Activated T-helper 2 cell treated with anti-CD3 and anti-CD28 coated beads, Interferon-gamma antibody, Interleukin-2, Interleukin-4, amounts not matched to agents 10 μg/mL and 5 μg/mL and 100 μg/mL, durations not matched to agents 14 hours and 24 hours and 36 hours (primary cell): ENCODE measurements at regions not wholly inside any gene's neighbourhood (a gene's known extent, or its start where the extent isn't known, plus 50 kb on each side); places are given as distances from the start of the nearest gene placed in this dataset.
A peak's percentile ranks its signal among the peaks of the same experiment; 100 is the strongest.

Source experiments
- DNase-seq: peaks from one replicate; pipeline ENCODE4 v3.0.0; 2021; ENCODE audit warnings: low spot score
- H3K27ac Mint-ChIP-seq: one replicate; pipeline ENCODE4 v1.8.0; 2021; ENCODE audit warnings: mixed read lengths
- H3K27me3 Mint-ChIP-seq: one replicate; pipeline ENCODE4 v1.8.0; 2021; ENCODE audit warnings: low read depth, mixed read lengths
- H3K36me3 Mint-ChIP-seq: one replicate; pipeline ENCODE4 v1.8.0; 2021; ENCODE audit warnings: low read depth, mixed read lengths
- H3K4me1 Mint-ChIP-seq: one replicate; pipeline ENCODE4 v1.8.0; 2021; ENCODE audit warnings: low read depth, mixed read lengths
- H3K4me3 Mint-ChIP-seq: one replicate; pipeline ENCODE4 v1.8.0; 2021; ENCODE audit warnings: low read depth, mild to moderate bottlenecking, moderate library complexity, mixed read lengths
- H3K9me3 Mint-ChIP-seq: one replicate; pipeline ENCODE4 v1.8.0; 2021; ENCODE audit warnings: mixed read lengths
- intact Hi-C: fragments of 100-400 bp; cut with micrococcal nuclease; formaldehyde crosslinking; loops from one replicate; pipeline ENCODE4 v1.15.1; 2023

DNA sequence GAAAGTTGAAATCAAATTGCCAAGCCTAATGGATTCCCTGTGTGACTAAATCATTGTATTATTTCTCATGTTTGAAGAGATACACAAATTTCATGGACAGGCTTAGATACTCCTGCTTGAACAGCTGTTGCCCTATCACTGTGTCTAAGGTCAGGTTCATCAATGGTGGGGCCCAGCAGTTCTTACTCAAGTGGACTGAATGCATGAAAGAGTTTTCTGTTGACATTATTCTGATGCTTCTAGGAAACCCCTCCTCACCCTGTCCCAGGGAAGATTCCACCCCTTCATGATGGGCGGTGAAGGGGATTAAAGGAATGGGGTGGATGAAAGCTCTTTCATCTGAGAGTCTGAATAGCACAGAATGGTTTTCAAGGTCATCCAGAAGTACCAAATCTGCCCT, 148.8 kb downstream of the INO80D start:
- H3K4me3 Mint-ChIP-seq = no peak overlapping the region
- no peaks in the 10 kb centered on the region for H3K36me3 Mint-ChIP-seq
- no peaks in the 10 kb centered on the region for H3K4me1 Mint-ChIP-seq
- no peak overlapping the region for H3K27ac Mint-ChIP-seq
- peaks cover 3% of the 10 kb centered on the region for H3K27me3 Mint-ChIP-seq
- intact Hi-C loops = no loop called here
- no peak for DNase-seq
- H3K9me3 Mint-ChIP-seq = no peaks in the 10 kb centered on the region

DNA sequence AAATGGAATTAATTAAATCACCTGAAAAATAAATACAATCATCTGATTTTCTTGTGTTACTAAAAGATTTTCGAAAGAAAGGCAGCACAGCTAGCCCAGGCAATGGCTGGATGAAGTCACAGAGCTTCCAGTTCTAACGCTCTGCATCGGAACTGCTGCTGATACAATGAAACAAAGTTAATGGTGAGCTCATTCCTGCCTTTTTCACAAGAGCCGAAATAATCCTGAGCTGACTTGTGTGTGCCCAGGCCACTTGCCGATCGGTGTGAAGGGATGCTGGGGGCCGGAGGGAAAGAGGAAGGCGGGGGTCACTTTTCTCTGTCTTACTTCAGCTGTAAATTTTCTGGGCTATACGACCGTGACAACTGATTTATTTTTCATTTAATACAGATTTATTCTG, 149.5 kb downstream of the INO80D start:
- H3K36me3 Mint-ChIP-seq = no peaks in the 10 kb centered on the region
- no peak overlapping the region for H3K27ac Mint-ChIP-seq
- no peaks in the 10 kb centered on the region for H3K9me3 Mint-ChIP-seq
- intact Hi-C loops = no loop called here
- no peak overlapping the region for H3K4me3 Mint-ChIP-seq
- H3K4me1 Mint-ChIP-seq = no peaks in the 10 kb centered on the region
- H3K27me3 Mint-ChIP-seq = peaks cover 3% of the 10 kb centered on the region
- no peak for DNase-seq

DNA sequence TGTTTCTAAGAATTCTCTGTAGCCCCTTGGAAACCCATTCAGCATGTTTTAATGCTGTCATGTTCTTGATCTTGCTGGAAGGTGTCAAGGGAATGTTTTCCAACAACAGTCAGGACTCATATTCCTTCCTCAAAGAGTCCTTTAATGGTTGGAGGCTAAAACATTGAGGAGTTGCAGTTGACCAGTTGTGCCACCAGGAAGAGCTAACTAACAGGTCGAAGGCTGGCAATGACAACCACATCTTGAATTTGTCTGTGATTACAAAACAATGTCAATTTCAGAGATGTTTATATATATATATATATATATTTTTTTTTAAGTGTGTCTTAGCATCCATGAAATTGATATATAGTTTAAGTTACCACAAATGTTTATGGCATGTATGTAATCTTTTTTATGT, 151.5 kb downstream of the INO80D start:
- no peaks in the 10 kb centered on the region for H3K36me3 Mint-ChIP-seq
- peaks cover 17% of the 10 kb centered on the region for H3K27me3 Mint-ChIP-seq
- intact Hi-C loops = no loop called here
- H3K27ac Mint-ChIP-seq = no peak overlapping the region
- H3K4me1 Mint-ChIP-seq = no peaks in the 10 kb centered on the region
- DNase-seq = no peak
- H3K4me3 Mint-ChIP-seq = no peak overlapping the region
- H3K9me3 Mint-ChIP-seq = no peaks in the 10 kb centered on the region

DNA sequence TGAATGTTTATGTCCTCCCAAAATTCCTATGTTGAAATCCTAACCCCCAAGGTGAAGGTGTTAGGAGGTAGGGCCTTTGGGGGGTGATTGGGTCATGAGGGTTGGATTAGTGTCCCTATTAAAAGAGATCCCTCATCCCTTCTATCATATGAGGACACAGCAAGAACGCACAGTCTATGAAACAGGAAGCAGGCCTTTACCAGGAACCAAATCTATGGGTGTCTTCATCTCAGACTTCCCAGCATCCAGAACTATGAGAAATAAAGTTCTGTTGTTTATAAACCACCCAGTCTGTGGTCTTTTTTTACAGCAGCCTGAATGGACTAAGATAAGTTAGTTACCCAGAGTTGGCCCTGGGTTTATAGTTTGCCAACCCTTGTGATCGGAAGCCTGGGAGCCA, 153.1 kb downstream of the INO80D start:
- no peak overlapping the region for H3K4me3 Mint-ChIP-seq
- no peak overlapping the region for H3K27ac Mint-ChIP-seq
- DNase-seq = no peak
- no peaks in the 10 kb centered on the region for H3K4me1 Mint-ChIP-seq
- no peaks in the 10 kb centered on the region for H3K9me3 Mint-ChIP-seq
- H3K27me3 Mint-ChIP-seq = peaks cover 19% of the 10 kb centered on the region
- intact Hi-C loops = no loop called here
- no peaks in the 10 kb centered on the region for H3K36me3 Mint-ChIP-seq

DNA sequence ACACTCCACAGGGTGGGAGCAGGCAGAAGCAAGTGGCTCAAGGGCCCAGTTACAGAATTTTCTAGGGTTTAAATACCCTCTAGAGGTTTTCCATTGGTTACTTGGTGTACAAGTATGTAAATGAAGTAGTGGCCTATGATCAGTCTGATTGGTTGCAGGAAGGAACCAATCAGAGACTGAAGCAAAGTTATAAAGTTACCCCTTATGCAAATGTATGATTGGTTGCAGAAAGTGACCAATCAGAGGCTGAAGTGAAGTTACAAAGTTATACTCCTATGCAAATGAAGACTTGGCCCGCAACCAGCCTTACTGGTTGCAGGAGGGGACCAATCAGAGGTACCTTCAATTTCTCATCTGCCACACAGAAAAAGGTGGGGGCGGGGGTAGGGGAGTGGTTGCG, 154.6 kb downstream of the INO80D start:
- Mint-ChIP-seq H3K4me3 (no peak overlapping the region), H3K27me3 (peaks cover 29% of the 10 kb centered on the region), H3K4me1 (no peaks in the 10 kb centered on the region), H3K36me3 (no peaks in the 10 kb centered on the region), H3K27ac (no peak overlapping the region), H3K9me3 (no peaks in the 10 kb centered on the region)
- intact Hi-C loops = no loop called here
- no peak for DNase-seq

DNA sequence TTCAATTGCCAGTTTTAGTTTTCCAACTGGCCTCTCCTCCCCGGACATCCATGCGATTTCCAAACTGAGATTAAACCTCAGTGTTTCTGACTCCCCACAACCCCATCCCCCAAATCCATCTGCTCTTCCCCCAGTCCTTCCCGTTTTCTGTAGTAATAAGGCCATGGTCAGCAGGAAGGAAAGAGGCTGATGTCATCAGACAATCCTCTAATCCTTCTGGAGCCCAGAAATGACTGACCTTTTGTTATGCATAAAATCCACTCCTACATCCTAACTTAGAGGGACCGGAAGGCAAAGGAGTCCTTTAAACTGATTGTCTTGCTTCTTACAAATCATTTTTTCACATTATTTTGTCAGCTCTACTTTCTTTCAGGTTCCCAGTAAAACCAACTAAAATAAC, 155.8 kb downstream of the INO80D start:
- Mint-ChIP-seq H3K4me1 (peaks cover 6% of the 10 kb centered on the region), H3K4me3 (no peak overlapping the region), H3K36me3 (no peaks in the 10 kb centered on the region), H3K9me3 (no peaks in the 10 kb centered on the region), H3K27ac (no peak overlapping the region), H3K27me3 (peaks cover 37% of the 10 kb centered on the region)
- intact Hi-C loops = no loop called here
- DNase-seq = no peak

DNA sequence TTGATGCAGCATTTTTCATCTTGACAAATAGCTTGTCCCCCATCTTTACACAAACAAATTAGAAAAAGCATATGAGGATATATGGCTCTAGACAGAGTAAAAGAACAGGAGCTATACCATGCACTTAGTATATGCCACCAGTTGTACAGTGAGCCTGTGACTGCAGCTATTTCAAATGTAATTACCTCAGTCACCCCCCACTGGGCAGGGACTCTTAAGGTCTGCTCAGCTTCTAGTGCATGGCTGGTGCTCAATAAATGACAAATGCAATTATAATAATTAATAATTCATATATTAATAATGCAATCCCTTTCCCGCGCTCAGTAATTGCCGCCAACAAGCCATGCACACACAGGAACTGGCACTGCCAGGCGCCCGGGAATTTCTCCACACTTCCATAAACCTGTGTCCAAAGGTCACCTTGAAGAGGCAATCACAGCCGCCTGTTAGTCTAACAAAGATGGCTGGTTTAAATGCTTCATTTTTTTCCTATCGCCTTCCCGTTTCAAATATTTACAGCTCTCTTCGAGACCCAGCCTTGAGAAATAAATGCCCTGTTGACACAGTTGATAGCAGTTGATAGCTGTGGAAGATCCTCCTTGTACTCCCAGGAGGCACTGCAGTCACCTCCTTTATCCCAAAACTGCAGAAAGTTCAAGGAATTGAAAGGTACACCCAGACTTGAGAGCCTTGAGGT, 156.6 kb downstream of the INO80D start:
- Mint-ChIP-seq H3K27me3 (peaks cover 42% of the 10 kb centered on the region), H3K27ac (no peak overlapping the region), H3K4me1 (peaks cover 6% of the 10 kb centered on the region), H3K4me3 (no peak overlapping the region), H3K36me3 (no peaks in the 10 kb centered on the region), H3K9me3 (no peaks in the 10 kb centered on the region)
- no peak for DNase-seq
- intact Hi-C loops = loop anchor here (10.0 kb wide), 1 partner anchor 1605 kb away; no protein-coding TSS in a partner anchor

DNA sequence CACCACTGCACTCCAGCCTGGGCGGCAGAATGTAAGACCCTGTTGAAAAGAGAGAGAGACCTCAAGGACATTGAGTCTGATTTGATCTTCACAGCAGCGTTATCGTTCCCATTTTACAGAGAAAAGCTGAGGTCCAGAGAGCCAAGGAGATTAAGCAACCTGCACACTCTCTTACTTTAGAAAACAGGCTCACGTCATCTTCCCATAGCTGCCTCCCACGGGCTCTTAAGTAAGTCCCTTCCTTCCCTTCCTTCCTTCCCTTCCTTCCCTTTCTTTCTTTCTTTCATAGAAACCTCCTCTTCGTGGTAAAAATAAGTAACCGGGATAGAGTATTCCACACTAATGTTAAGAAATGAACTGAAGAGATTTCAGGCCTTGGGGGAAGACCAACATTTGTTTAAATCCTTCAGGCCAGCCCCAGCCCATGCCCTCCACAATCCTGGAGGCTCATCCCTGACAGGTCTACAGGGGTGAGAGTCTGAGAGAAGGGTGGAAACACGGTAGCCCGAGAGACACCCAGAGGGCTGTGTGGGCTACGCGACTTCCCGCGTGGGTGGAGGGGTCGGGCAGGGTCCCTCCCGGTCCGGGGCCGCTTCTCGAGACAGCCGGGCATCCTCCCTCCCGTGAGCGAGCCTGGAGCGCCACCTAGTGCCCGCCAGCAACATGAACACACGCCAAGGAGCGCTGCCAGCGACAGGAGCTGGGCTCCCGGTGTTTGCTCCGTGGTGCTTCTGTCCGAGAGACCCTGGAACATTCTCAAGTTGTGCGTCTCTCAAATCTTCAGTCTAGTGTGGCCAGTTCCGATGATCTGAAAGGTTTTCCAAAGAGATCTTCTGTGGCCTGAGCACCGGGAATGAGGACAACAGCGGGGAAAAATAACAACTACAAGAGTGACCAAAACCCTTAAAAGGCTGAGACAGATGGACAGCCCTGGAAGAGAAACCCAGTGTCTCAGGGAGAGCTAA, 160.3 kb downstream of the INO80D start:
- H3K4me3 Mint-ChIP-seq = no peak overlapping the region
- intact Hi-C loops = loop anchor here (1.0 to 10.0 kb wide), 2 partner anchors 162 to 1601 kb away; no protein-coding TSS in a partner anchor

DNA sequence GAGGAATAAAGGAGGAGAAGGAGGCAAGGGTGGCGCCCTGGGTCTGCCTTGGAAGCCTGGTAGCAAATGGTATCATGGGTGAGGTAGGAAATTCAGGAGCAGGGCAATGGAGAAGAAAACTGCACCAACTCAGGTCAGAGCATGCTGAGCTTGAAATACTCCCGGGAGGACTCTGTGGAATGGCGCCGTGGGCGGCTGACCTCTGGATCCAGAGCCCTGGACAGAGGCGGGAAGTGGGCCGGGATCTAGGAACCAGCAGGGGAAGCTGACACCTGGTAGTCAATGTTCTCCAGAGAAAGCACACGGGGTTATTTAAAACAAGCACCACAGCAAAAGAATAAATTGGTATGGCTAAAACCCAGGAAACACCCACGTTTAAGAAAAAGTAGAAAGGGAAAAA, 161.3 kb downstream of the INO80D start:
- Mint-ChIP-seq H3K27ac (no peak overlapping the region), H3K4me3 (no peak overlapping the region), H3K27me3 (peaks cover 41% of the 10 kb centered on the region), H3K36me3 (no peaks in the 10 kb centered on the region), H3K4me1 (peaks cover 6% of the 10 kb centered on the region), H3K9me3 (no peaks in the 10 kb centered on the region)
- DNase-seq = no peak
- intact Hi-C loops = loop anchor here (1.0 to 10.0 kb wide), 2 partner anchors 161 to 1600 kb away; no protein-coding TSS in a partner anchor

More for the DNA sequence above, 160.3 kb downstream of the INO80D start:
- no peaks in the 10 kb centered on the region for H3K36me3 Mint-ChIP-seq
- no peak overlapping the region for H3K27ac Mint-ChIP-seq
- DNase-seq = peak; percentile 46
- H3K4me1 Mint-ChIP-seq = peaks cover 6% of the 10 kb centered on the region
- H3K9me3 Mint-ChIP-seq = no peaks in the 10 kb centered on the region
- H3K27me3 Mint-ChIP-seq = peaks cover 44% of the 10 kb centered on the region

DNA sequence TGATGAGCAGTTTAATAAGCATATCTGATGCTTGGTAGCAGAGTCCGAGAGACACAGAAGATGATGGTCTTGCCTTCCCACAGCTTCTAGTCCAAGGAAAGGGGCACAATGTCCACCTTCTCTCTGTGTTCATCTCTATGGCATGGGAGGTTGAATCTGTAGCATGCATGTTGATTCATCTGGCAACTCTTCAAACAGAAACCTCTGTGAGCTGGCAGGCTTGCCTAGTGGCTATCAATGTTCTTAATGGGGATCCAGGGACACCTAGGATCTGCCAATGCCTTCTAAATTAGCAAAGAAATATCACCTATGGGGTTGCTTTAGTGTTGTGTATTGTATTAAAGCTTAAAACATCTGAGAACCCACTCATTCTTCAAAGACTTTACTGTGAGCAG, 170.8 kb downstream of the INO80D start:
- DNase-seq = no peak
- H3K4me3 Mint-ChIP-seq = no peak overlapping the region
- H3K27me3 Mint-ChIP-seq = peaks cover 28% of the 10 kb centered on the region
- H3K9me3 Mint-ChIP-seq = no peaks in the 10 kb centered on the region
- H3K27ac Mint-ChIP-seq = no peak overlapping the region
- no peaks in the 10 kb centered on the region for H3K4me1 Mint-ChIP-seq
- intact Hi-C loops = no loop called here
- H3K36me3 Mint-ChIP-seq = no peaks in the 10 kb centered on the region

DNA sequence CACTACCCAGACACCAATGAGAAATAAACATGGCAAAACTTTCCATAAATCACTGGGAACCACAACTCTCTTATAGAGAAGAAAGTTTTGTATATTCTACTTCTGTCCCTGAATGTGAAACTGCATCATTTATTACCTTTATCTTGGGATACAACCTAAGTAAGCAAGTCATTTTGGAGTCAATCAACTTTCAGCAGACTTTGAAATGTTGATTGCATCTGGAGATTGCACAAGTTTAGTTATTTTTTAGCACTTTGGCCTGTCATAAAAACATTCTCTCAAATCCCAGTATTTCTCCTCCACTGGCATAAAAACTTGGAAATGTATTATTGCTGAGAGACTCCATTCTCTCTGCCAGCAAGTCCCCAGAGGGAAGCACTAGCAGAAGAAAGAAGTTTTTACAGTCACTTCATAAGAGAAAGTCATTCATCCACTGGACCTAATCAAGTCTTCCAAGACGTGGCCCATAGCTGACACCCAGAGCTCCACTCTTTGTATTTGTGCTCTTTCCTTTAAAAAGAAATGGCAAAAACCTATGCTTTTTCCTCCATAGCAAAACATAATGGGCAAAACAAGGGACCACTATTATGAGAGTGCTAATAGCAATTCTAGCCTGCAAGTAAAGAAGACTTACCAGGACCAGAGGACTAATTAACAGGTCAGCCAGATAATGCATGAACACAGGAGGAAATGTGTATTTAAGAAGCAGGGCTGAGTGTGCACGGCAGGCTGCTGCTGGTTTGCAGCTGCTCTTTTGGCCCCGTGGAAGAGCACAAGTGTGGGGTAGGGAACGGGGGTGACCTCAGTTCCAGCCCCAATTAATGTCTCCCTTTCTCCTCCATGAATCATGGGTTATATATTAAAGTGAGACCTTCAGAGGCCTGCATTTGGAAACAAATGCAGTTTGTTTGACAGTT, 171.5 kb downstream of the INO80D start:
- H3K4me1 Mint-ChIP-seq = no peaks in the 10 kb centered on the region
- no peak overlapping the region for H3K27ac Mint-ChIP-seq
- intact Hi-C loops = no loop called here

DNA sequence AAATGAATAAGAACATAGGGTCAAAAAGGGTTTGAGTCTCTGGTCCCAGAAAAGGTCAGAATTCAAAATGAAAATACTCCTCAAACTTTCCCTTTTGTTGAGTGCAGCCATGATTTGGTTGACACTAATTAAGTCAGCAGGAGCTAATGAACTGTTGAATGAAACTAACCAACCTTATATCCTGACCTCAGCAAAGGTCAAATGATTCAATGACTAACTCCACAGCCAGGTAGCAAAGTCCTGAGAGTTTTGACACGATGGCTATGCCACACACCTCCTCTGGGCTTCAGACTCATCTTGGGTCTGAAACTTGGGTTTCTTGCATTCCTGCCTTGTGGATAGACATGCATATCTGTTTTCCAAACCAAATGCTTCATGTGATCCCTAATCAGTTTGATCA, 172.3 kb downstream of the INO80D start:
- Mint-ChIP-seq H3K4me3 (no peak overlapping the region), H3K27ac (no peak overlapping the region), H3K4me1 (no peaks in the 10 kb centered on the region), H3K9me3 (no peaks in the 10 kb centered on the region), H3K27me3 (peaks cover 31% of the 10 kb centered on the region), H3K36me3 (no peaks in the 10 kb centered on the region)
- DNase-seq = no peak
- intact Hi-C loops = no loop called here

More for the DNA sequence above, 171.5 kb downstream of the INO80D start:
- H3K9me3 Mint-ChIP-seq = no peaks in the 10 kb centered on the region
- peaks cover 28% of the 10 kb centered on the region for H3K27me3 Mint-ChIP-seq
- no peak overlapping the region for H3K4me3 Mint-ChIP-seq
- DNase-seq = no peak
- H3K36me3 Mint-ChIP-seq = no peaks in the 10 kb centered on the region
